ENCODE measurements at regions not wholly inside any gene's neighbourhood (a gene's known extent, or its start where the extent isn't known, plus 50 kb on each side); places are given as distances from the start of the nearest gene placed in this dataset.

GRCh38 chr19:29324291-29324680 lies 111.3 kb upstream of the UQCRFS1 start:
- no peak for DNase-seq

- DNase-seq = no peak
Measured at GRCh38 chr19:29324717-29325116, 111.8 kb upstream of the UQCRFS1 start.

- no peak for DNase-seq
Measured at GRCh38 chr19:29325241-29325975, 112.5 kb upstream of the UQCRFS1 start.

GRCh38 chr19:29326351-29326750 lies 113.4 kb upstream of the UQCRFS1 start:
- DNase-seq = no peak

GRCh38 chr19:29326849-29327840 lies 114.2 kb upstream of the UQCRFS1 start:
- peak; percentile 7 to 29 for DNase-seq

- no peak for DNase-seq
Measured at GRCh38 chr19:29328586-29328985, 115.6 kb upstream of the UQCRFS1 start.

- DNase-seq = no peak
Measured at GRCh38 chr19:29329460-29330134, 116.6 kb upstream of the UQCRFS1 start.

- no peak for DNase-seq
Measured at GRCh38 chr19:29336425-29336824, 123.5 kb upstream of the UQCRFS1 start.

GRCh38 chr19:29337029-29337428 lies 124.1 kb upstream of the UQCRFS1 start:
- no peak for DNase-seq

- DNase-seq = no peak
Measured at GRCh38 chr19:29338480-29338879, 125.5 kb upstream of the UQCRFS1 start.

GRCh38 chr19:29342721-29343120 lies 129.8 kb upstream of the UQCRFS1 start:
- no peak for DNase-seq

- no peak for DNase-seq
Measured at GRCh38 chr19:29364224-29364726, 151.3 kb upstream of the UQCRFS1 start.

- DNase-seq = no peak
Measured at GRCh38 chr19:29364999-29365398, 152.0 kb upstream of the UQCRFS1 start.

GRCh38 chr19:29365836-29366417 lies 153.0 kb upstream of the UQCRFS1 start:
- no peak for DNase-seq

- DNase-seq = no peak
Measured at GRCh38 chr19:29366757-29367156, 153.8 kb upstream of the UQCRFS1 start.

GRCh38 chr19:29367791-29368222 lies 154.9 kb upstream of the UQCRFS1 start:
- no peak for DNase-seq

- no peak for DNase-seq
Measured at GRCh38 chr19:29370276-29370675, 155.5 kb upstream of the VSTM2B start.

- no peak for DNase-seq
Measured at GRCh38 chr19:29371251-29372090, 154.3 kb upstream of the VSTM2B start.

GRCh38 chr19:29372091-29372415 lies 153.7 kb upstream of the VSTM2B start:
- no peak for DNase-seq

GRCh38 chr19:29372461-29372860 lies 153.3 kb upstream of the VSTM2B start:
- DNase-seq = no peak

GRCh38 chr19:29372921-29373797 lies 152.6 kb upstream of the VSTM2B start:
- DNase-seq = no peak
